SHP77 (cell line): ENCODE measurements at regions not wholly inside any gene's neighbourhood (a gene's known extent, or its start where the extent isn't known, plus 50 kb on each side); places are given as distances from the start of the nearest gene placed in this dataset.
"Not testable (repeated sequence)": the region's sequence is repeated elsewhere in the genome, so short reads cannot be mapped to it uniquely, and the experiment has no call there.

Experiments used
- DNase-seq, 2 experiments: peaks; one replicate each; lab custom pipeline; 2025; lab: John Stamatoyannopoulos, UW

DNA sequence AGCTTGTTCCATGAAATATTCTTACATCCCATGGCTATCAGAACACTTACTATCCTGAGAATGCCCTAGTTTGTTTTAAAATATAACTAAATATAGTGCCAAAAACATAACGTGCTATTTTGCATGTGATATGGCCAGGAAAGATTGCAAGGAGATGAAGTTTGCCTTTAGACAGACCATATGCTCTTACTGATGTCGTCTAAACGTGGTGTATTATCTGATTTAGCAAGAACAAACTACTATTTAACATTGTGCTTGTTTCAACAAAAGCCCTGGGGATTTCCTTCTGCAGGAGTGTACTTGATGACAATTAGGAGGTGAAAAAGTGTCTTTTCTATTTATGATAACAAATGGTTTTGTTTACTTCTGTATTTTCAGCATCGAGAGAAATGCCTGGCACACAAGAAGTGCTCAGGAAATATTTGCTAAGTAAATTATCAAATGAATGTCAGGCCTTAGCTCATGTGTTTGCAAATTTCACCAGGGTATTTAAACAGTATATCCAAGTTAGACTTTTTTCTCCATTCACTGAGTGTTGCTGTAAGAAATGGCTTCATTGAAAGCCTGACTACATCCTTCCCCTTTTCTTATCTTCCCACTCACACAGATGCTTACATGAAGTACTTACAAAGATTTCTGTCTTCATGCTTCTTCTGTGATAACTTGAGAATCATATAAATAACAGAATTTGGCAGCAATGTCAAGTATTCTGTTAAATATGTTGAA is 1033.6 kb downstream of the CDH8 start:
- no peak for DNase-seq

- no peak for DNase-seq
Observed at GRCh38 chr16:60991886-60992285, 1044.4 kb downstream of the CDH8 start.

DNA sequence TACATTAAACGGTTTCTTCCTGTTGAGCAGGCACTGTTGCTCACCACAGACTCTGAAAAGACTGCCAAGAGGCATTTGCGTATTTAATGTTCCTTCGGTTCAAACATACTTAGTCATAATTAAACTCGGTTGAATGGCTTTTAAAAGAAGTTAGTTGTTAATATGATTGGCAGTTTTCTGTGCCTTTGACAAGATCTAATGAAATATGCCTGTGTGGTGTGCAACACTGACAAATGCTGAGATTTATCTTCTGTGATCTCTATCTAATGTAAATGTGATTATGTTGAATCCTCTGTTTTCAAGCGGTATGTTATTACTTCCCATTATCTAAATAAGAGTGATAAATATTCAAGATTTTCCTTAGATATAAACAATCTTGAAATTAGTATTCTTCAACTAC is 1046.6 kb downstream of the CDH8 start:
- DNase-seq = no peak

DNA sequence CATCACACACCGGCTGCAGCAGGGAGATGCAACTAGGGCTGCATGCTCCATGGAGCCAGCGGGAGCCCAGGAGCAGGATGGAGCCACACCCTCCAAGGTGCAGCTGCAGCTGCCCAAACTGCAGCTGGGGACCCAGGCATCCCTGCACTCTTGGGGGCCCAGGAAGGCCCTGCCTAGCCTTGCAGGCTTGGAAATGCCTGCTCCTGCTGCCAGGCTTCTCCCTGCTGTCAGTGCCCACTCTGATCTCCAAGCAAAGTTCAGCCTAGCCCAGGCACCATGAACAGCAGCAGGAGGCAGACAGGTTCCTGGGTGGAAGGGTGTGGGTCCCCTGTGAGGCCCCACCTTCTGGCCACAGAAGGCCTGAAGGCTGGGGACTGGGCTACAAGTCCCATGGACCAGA is 1057.1 kb downstream of the CDH8 start:
- DNase-seq = no peak

GRCh38 chr16:60949800-60950199 is 1086.4 kb downstream of the CDH8 start:
- no peak for DNase-seq

GRCh38 chr16:60945225-60945624 is 1091.0 kb downstream of the CDH8 start:
- no peak for DNase-seq

DNA sequence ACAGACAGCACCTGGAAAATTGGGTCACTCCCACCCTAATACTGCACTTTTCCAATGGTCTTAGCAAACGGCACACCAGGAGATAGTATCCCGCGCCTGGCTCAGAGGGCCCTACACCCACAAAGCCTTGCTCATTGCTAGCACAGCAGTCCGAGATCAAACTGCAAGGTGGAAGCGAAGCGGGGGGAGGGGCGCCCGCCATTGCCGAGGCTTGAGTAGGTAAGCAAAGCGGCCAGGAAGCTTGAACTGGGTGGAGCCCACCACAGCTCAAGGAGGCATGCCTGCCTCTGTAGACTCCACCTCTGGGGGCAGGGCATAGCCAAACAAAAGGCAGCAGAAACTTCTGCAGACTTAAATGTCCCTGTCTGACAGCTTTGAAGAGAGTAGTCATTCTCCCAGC is 1100.0 kb downstream of the CDH8 start:
- not testable (repeated sequence) for DNase-seq

GRCh38 chr16:60932600-60932999 is 1103.6 kb downstream of the CDH8 start:
- no peak for DNase-seq

- no peak for DNase-seq
Observed at GRCh38 chr16:60930291-60930690, 1105.9 kb downstream of the CDH8 start.

- DNase-seq = no peak
Observed at GRCh38 chr16:60922920-60923319, 1113.3 kb downstream of the CDH8 start.

DNA sequence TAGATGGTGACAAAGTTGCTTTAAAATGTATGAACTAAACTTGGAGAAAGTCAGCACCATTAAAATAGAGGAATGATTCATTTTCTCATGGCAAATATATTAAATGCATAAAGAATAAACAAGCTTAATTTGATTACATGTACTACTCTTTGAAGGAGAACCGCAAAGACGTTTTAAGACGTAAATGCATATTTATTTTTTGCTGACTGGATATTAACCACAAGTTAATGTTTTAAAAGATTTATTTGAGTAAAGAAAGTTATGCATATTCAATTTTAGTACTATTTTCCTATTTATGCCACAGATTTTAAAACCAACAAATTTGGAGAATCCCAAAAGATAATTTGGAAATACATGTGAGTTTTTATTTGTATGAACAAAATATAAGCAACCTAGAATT is 1121.9 kb downstream of the CDH8 start:
- no peak for DNase-seq

DNA sequence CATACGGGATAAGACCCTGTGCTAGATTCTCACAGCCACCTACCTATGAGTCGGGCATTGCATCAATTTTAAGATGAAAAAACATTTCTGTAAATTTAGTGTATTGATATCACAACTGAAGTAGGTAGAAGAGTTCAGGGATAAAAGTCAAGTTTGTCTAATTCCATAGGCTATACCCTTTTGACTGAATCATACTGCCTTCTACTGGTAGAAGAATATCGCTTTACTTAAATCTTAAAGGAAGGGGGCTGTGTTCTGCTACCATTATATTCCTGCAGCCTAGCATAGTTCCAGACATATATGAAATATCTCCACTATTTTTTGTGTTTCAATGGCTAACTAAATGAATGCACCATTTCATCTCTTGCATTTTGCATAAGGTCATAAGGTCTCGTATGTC is 1128.6 kb downstream of the CDH8 start:
- no peak for DNase-seq

DNA sequence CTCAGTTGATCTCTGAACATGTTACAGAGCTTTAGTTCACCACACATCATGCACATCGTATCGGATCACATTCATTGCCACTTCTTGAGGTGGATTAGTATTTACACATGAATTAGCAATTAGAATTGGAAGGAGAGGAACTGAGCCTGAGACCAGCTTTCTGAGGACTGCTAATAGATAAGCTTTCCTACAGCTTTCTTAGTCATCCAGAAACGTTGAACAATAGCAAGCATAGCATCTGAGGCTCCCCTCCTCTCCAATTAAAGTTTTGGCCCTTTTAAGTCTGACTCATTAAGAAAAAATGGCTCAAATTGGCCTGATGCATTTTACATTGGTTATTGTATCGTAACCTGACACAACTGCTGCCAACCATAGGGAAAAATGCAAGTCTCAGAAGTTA is 1130.4 kb downstream of the CDH8 start:
- no peak for DNase-seq

DNA sequence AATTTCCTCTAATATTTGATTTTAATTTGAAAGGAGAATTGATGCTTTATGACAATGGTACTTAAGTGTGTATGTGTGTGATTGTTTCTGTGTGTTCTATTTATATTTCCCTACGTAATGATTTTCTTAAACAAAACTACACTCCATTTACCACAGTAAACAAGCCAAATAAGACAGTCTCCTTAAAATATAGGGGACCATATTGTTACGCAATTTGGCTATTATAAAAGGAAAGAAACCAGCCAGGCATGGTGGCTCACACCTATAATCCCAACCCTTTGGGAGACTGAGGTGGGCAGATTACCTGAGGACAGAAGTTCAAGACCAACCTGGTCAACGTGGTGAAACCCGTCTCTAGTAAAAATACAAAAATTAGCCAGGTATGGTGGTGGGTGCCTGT is 1134.1 kb downstream of the CDH8 start:
- DNase-seq = no peak

- no peak for DNase-seq
Observed at GRCh38 chr16:60882816-60883215, 1153.4 kb downstream of the CDH8 start.

- DNase-seq = no peak
Observed at GRCh38 chr16:60852635-60853034, 1183.6 kb downstream of the CDH8 start.

GRCh38 chr16:60821661-60822060 is 1214.6 kb downstream of the CDH8 start:
- no peak for DNase-seq

GRCh38 chr16:60820361-60820760 is 1215.9 kb downstream of the CDH8 start:
- no peak for DNase-seq

DNA sequence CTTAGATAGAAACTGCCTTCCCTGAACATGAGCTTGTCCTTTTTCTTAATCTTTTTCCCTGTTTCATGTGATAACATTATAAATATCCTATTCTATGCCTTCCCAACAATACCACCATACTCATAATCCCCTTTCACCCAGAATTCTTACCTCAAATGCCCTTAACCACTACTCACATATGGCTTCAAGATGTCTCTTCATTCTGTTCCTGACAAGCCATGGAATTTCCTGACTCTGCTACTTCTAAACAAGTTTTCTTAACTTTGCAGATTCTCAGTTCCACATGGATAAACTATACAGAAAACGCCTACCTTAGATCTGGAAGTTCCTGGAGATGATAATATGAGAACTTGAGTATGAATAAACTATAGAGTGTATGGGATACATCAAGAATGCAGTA is 1217.8 kb downstream of the CDH8 start:
- no peak for DNase-seq

- DNase-seq = no peak
Observed at GRCh38 chr16:60816461-60816860, 1219.8 kb downstream of the CDH8 start.

- no peak for DNase-seq
Observed at GRCh38 chr16:60815865-60816264, 1220.4 kb downstream of the CDH8 start.

DNA sequence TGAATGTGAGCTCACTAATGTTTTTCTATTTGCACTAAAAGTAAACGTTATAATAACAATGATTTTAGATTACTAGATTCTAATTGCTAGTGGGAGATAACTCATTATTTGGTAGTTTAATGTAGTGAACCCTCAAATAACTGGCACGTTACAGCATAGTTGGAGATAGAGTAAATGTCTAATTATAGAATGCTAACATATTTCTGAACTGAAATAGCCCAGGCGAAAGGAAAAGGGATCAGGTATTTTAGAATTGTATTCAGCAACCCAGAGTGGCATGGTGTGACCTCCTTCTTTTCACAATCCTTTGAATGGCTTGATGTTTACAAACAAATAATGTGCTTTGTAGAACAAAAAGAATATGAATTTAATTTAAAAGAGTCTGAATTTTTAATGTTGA is 1221.2 kb downstream of the CDH8 start:
- DNase-seq = no peak

DNA sequence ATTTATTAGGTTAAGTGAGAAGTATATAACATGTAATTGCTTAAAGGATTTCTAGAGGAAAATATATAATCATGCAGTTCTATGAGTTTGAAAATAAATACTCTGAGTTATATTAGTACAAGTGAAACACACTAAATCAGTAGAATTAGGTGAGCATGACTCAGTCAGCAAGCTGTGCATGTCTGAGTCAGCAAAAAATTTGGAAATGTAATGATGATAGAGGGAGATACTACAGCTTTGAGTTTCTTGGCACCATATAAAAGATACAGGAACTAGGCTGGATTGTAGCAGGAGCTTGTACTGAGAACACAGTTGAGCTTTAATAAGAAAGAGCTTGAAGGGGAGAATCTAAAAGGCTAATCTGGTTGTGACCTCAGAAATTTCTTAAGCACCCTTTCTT is 1224.6 kb downstream of the CDH8 start:
- no peak for DNase-seq

GRCh38 chr16:60811051-60811608 is 1225.1 kb downstream of the CDH8 start:
- DNase-seq = no peak
